Forelimb muscle (tissue), 1 donor: ENCODE measurements at regions not wholly inside any gene's neighbourhood (a gene's known extent, or its start where the extent isn't known, plus 50 kb on each side); places are given as distances from the start of the nearest gene placed in this dataset.
"Not testable (repeated sequence)": the region's sequence is repeated elsewhere in the genome, so short reads cannot be mapped to it uniquely, and the experiment has no call there.

ENCODE experiments used
- DNase-seq: peaks from one replicate; pipeline ENCODE4 v3.0.0-alpha.2; 2013; ENCODE audit warnings: low read depth

GRCh38 chr6:133051240-133051639, 189.9 kb upstream of the EYA4 start:
- no peak for DNase-seq

- no peak for DNase-seq
Measured at GRCh38 chr6:133052465-133052864, 188.7 kb upstream of the EYA4 start.

DNA sequence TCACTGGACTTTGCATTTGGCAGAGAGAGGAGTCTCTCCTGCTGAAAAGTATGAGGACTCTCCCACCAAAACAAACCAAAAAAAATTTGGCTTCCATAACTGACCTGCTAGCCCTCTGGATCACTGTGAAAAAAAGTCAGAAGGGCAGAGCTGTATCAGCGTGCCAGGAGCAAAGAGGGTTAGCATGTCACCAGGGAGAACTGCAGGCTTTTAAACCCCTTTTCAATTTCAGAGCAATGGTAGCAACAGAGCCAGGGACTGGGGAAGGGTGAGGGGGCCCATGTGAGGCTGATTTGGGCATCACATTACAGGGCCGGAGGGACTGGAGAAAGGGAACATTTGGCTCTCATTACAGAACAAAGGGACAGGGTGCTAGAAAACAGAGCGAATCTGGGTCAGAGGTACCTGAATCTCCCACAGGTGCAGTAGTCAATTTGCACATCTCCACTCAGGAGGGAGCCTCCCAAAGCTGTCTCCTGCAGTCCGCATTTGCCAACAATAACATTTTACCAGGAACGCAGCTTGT, 185.7 kb upstream of the EYA4 start:
- no peak for DNase-seq

DNA sequence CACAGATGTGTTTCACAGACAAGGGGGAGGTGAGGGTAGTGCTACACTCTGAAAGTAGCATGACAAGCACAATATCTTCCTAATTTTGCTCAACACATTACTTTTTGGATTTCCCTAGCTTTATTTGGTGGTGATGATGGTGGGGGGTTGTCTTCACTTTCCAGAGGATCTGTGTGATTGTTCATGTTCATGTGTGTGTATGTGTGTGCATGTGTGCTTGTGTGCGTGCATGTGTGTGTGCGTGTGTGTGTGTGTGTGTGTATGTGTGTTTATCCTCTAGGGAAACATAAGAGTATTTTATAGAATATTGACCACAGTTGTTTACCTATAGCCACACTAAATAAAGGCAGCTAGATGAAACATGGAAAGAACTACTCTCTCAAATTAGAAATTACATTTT, 183.8 kb upstream of the EYA4 start:
- DNase-seq: no peak

DNA sequence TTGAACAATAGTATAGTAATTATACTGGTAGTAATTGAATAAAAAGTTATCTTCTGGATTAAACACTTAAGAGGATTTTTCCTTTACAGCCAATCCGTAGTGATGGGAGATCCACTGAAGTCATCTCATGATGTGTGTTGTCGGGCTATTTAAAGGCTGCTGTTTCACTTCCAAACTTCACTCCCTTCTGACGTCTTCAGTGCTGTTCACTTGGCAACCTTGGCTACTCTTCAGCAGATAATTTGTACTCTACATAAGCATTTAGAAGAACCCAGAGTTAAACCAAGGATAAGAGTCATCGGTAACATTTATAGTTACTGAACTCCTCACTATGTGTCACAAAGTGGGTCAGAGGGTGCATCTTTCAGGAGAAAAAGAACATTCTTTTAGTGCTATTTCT, 179.1 kb upstream of the EYA4 start:
- no peak for DNase-seq

DNA sequence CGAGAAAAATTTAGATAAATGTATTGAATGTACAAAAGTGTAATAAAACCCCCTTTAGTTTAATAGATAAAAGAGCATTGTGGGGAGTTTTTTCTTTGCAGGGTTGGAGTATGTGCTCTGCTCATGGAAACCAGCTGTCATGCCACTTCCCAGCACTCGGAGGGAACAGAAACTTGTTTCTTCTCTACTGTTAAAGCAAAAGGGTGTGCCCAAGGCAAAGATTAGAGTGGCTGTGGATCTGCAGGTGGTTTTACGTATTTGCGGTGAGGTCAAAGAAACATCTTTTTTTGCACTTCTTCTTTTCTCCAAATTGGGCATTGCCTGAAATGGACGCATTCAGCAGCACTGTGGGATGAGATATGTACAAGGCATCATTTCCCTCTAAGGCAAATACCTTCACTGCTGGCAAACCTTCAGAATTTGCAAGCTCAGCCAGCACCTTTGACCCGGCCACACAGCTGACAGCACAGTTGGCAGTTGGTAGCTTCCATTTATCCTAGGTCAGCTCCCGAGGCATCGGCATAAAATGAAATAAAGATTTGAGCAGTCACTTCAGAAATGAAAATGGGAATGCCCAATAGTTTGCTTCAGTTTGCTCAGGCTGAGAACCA, 178.4 kb upstream of the EYA4 start:
- no peak for DNase-seq

DNA sequence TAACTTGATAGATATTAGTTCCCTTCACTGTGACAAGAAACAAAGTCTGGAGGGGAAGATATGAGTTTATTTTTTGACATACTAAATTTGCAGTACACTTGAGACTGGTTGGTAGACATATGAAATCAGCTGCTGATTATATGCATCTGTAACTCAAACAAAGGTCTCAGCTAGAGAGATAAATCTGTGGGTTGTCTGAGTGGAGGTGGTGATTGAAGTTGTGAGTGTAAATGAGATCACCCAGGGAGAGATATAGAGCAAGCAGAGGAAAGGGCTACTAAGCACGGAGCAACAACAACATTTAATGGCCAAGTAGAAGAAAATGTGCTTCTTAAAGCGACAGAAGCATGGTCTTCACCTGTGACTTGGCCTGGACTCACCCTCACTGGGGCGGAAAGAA, 173.2 kb upstream of the EYA4 start:
- DNase-seq: no peak

DNA sequence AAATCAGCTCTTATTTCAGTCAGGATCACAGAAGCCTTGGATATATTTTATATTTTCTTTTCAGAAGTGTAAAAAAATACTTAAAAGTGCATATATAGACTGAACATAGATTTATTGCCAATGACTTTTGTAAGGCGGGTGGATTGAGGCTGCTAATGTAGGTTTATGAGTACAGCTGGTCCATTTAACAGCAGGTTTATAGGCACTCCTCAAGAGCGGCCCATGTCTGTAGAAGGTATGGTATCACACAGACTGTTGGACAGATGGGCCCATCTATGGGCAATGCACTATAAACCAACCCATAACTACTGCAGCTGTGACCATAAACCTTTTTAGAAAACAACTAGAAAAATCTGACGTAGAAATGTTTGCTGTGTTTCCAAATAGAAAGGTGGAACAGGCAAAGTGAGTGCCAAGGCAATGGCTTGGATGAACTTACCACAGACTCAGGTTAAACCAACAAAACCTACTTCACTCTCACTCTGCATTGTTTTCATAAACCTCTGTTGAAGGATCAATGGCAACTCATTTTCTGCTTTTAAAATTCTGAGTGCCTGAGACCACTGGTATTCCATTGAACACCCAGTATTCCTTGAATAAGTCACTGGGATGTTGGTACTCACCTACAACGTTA, 170.6 kb upstream of the EYA4 start:
- DNase-seq: no peak

- DNase-seq: no peak
Measured at GRCh38 chr6:133079901-133080300, 161.3 kb upstream of the EYA4 start.

DNA sequence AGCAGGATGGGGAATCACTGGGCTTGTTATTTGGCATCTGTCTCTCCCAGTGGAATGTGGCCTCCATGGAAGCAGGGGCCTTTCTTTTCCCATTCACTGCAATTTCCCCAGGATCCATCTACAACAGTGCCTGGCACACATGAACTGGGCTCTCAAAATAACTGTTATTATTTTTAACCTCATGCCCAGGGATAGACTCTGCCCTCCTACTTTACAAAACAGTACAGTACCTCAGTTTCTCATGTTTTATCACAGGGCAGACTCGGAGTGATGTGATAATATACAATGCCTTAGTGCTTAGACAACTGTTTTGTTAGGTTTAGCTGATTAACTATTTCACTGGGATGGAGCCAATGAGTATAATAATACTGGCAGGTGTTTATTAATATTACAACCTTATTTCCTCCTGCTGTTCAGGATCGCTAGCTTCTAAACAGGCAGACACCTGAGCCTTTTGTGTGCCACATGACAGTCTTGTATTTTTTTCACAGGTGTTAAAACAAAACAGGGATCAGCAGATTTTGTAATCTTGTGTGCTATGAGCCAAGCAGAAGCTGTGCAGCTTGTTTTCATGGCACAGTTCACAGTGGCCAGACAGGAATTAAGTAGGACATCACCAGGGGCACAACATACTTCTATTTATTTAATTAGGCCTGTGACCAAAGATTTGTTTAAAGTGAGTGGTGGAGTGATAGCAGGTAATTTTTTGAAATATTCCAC, 157.7 kb upstream of the EYA4 start:
- no peak for DNase-seq

- no peak for DNase-seq
Measured at GRCh38 chr6:133085471-133085870, 155.7 kb upstream of the EYA4 start.

DNA sequence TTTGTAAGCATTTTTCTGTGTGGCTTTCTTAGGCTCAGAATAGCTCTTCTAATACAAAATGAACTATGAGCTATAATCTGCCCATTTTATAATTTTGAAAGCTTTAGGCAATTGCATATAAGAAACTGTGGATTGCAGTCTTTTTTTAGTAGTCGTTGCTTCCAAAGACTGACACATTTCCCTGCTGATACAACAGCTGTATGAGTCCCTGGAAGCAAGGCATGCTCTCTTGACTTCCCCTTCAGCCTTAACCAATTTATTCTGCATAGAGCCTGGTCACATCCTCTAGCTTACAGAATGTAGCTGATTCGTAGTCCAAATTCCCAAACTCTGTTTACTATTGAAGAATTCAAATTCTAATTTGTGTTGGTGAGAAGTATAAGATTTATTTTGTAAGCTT, 155.3 kb upstream of the EYA4 start:
- DNase-seq: no peak

DNA sequence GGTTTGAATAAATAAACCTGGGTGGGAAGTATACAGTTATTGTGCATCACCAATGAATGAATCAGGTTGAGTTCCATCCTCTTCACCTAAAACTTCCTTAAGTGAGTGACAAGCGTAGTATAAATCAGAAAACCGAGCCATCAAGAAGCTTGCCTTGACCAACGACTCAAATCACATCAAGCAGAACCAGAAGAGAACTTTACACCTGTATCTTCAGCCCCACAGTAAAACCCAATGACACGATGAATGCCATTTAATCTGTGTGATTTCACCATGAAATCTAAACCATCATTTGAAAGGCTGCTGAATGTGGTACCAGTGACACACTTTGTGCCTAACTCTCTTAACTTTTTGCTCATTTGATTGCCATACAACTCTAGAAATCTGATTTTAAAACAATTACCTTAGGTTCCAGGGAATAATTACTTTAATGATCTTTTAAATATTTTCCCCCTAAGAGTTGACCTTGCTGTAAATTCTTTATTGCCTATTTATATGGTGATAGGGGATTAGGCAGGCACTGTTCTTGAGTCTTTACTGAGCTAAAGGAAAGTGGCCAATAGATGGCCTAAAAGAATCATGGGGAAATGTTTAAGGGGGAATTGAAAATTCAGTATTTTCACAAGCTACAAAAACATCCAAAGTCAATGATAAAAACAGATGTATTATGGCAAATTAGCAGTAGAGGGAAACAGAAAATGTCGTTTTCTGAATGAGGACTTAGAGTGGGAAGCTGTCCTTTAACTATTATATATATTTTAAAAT, 152.0 kb upstream of the EYA4 start:
- DNase-seq: no peak

DNA sequence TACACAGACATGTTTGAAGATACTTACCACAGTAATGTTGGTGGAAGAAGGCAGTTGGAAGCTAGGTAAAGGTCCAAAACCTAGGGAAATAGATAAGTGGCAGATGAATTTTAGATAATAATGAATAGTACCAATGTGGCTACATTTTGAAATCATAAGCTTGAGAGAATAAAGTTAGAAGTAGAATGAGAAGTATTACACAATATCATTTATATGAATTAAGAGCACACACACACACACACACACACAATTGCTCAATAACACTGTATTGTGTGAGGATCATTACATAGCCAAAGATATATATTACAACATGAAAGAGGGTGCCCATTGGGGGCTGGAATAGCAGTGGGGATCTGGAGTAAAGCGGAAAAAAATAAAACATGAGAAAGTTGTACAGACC, 149.0 kb upstream of the EYA4 start:
- no peak for DNase-seq

DNA sequence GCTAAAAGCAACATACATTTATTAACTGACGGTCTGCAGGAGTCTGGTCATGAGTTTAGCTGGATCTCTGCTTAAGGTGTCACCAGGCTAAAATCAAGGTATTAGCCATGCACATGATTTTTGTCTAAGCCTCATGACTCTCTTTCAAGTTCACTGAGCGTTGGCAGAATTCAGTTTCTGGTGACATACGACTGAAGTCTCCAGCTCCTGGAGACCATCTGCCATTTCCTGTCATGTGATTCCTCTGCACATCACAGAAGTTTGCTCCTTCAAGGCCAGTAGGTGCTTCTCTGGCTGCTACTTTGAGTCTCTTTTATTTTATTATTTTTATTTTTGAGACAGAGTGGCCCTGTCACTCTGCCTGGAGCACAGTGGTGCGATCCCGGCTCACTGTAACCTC, 148.4 kb upstream of the EYA4 start:
- no peak for DNase-seq

GRCh38 chr6:133093211-133093610, 147.9 kb upstream of the EYA4 start:
- not testable (repeated sequence) for DNase-seq

GRCh38 chr6:133093956-133094355, 147.2 kb upstream of the EYA4 start:
- DNase-seq: no peak

GRCh38 chr6:133097208-133097607, 143.9 kb upstream of the EYA4 start:
- DNase-seq: no peak

DNA sequence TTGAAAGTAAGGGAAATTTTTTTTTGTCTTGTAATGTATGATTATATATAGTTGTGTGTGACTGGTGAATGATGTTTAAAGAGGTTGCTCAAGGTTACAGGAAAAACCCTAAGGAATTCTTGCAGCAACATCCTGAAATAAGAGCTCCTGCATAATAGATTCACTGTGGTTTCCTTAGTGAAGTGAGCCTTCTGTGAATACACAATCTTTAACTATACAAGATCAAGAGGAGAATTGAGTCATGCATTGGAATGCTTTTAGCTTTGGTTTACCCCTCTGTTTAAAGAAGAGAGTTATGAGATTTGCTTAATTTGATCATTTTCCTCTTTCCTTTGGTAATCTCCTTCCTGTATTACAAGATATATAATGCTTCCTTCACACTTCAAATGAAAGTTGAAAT, 141.6 kb upstream of the EYA4 start:
- DNase-seq: no peak

DNA sequence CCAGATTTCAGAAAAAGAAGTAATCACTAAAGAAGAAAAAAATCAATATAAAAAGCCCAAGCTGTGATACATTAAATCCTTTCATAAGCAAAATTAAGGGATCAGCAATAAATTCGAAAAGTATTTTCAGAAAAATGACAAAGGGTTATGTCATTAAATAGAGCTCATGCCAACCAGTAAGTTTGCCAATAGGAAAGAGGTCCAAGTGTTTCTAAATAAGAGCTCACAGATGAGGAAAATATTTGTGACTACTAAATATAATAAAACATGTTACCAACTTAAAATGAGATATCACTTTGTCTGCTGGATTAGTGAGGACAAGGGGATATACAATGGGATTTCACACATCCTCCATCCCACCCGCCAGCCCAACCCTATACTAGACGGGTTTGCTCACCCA, 140.3 kb upstream of the EYA4 start:
- DNase-seq: no peak

DNA sequence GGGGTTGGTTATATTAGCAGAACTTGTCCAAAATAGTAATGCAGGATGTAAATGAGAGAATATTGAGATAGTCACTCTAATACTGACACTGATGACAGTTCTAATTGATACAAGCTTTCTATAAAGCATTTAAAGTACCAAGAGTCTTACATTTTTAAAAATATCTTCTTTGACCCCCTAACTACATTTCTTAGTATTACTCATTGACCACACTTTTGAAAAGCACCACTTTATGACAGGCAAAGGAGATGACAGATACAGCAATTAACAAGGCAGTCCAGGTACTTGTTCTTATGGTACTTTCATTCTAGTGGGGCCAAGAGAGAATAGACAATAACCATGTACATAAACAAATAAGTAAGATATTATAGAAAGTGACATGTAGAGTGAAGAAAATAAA, 139.4 kb upstream of the EYA4 start:
- no peak for DNase-seq

DNA sequence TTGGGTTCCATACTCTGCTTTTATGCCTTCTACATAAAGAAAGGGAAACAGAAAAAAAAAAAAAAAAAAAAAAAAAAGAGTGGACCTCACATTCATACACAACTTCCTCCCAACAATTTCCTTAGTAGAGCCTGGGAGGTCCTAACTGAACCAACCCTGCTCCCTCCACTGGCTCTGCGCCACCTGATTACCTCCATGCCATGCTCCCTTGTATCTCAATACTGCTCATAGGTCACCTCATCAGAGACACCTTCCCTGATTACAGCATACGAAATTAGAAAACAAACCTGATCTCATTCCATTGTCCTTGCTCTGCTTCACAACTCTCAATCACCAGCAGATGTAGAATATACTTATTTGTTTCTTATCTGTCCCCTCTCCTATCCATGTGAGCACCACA, 134.2 kb upstream of the EYA4 start:
- DNase-seq: no peak
